Thoracic aorta (tissue), 2 donors: ENCODE measurements at regions not wholly inside any gene's neighbourhood (a gene's known extent, or its start where the extent isn't known, plus 50 kb on each side); places are given as distances from the start of the nearest gene placed in this dataset.

Experiments used
- ATAC-seq: fragments of 150-250 bp; one replicate; pipeline ENCODE4 v1.8.0; 2017; ENCODE audit warnings: low read depth; ENCODE audit not compliant: insufficient number of reproducible peaks, low FRiP score
- DNase-seq: peaks from one replicate; pipeline ENCODE4 v3.0.0-alpha.2; 2020; ENCODE audit warnings: low spot score
- H3K27ac ChIP-seq, 2 donors: fragments of 200-600 bp; sonication (generic); 1 replicate in 1 of 2; 2 replicates in 1 of 2; pipeline ENCODE4 v1.5.1; 2016; ENCODE audit warnings: mild to moderate bottlenecking in 2 of 2, moderate library complexity in 2 of 2
- H3K27me3 ChIP-seq: fragments of 200-600 bp; sonication (generic); replicated peaks from 2 replicates; pipeline ENCODE4 v1.6.0; 2016; ENCODE audit warnings: mild to moderate bottlenecking; ENCODE audit not compliant: insufficient read depth
- H3K36me3 ChIP-seq: fragments of 200-600 bp; sonication (generic); one replicate; pipeline ENCODE4 v1.5.1; 2016
- H3K4me1 ChIP-seq, 2 donors: fragments of 200-600 bp; sonication (generic); 1 replicate in 1 of 2; 2 replicates in 1 of 2; pipeline versions ENCODE4 v1.5.1 to v1.6.0; 2016; ENCODE audit warnings: low read depth in 2 of 2, mild to moderate bottlenecking in 1 of 2; ENCODE audit not compliant: control insufficient read depth in 1 of 2
- H3K4me3 ChIP-seq: fragments of 200-600 bp; sonication (generic); 2 replicates; pipeline ENCODE4 v1.5.1; 2016; ENCODE audit warnings: mild to moderate bottlenecking
- H3K9me3 ChIP-seq: fragments of 200-600 bp; sonication (generic); 2 replicates; pipeline ENCODE4 v1.5.1; 2016
- CTCF ChIP-seq: fragments of 200-600 bp; sonication (generic); IDR thresholded peaks from one replicate; pipeline ENCODE4 v1.5.1; 2019; ENCODE audit warnings: antibody characterized with exemption

- Histone ChIP-seq H3K4me3 (no peak overlapping the region), H3K9me3 (no peaks in the 10 kb centered on the region), H3K36me3 (no peaks in the 10 kb centered on the region), H3K4me1 (no peaks in the 10 kb centered on the region), H3K27me3 (no peaks in the 10 kb centered on the region), H3K27ac (no peak overlapping the region)
- TF ChIP-seq CTCF: no peak
- ATAC-seq (no peak), DNase-seq (no peak)
These were observed 1198.3 kb downstream of the GALC start for GRCh38 chr14:86794689-86795088.

DNA sequence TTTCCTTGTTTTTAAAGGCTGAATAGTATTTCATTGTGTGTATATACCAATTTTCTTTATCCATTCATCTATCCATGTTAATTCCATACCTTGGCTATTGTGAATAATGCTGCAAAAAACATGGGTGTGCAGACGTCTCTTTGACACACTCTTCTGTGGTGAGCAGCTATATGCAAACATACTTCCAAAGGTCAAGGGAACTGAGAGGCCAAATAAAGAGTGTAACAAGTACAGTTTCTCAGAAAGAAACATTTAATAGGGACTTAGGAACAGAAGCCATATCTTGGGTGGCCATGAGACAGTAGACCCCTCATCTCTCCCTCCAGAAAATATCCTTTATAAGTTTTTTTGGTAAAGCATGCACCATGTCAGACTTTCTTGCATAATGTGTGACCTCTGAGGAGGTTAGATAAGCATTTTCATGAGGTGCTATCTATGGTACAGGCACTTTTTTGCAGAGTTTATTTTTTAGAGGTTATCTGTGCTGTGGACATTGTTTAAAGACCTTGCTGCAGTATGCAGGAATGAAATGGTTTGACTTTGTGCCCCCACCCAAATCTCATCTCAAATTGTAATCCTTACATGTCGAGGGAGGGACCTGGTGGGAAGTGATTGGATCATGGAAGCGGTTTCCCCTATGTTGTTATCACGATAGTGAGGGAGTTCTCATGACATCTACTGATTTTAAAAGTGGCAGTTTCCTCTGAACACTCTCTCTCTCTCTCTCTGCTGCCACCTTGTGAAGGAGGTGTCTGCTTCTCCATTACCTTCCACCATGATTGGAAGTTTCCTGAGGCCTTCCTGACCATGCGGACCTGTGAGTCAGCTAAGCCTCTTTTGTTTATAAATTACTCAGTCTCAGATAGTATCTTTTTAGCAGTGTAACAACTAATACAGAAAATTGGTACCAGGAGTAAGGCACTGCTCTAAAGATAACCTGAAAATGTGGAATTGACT is 1202.3 kb downstream of the GALC start:
- TF ChIP-seq CTCF: no peak
- H3K27ac ChIP-seq: no peak overlapping the region
- H3K9me3 ChIP-seq: no peaks in the 10 kb centered on the region
- ATAC-seq: no peak
- H3K4me3 ChIP-seq: no peak overlapping the region
- no peak for DNase-seq
- no peaks in the 10 kb centered on the region for H3K27me3 ChIP-seq
- H3K4me1 ChIP-seq: no peaks in the 10 kb centered on the region
- H3K36me3 ChIP-seq: no peaks in the 10 kb centered on the region

DNA sequence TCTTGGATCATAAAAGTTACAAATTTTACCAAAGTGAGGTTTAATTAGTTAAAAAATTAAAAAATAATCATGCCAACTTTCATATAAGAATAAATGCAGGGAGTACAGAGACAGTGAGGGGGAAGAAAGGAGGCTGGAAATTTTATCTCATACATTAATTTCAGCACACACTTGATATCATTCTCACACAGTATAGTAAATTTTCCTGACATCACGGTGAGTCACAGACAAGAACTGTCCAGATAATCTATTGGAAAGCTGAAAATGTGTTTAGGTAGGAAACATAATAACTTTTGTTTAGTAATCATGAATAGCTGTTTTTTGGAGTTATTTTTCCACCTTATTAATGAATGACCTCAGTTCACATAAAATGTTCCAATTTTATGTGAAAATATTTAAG is 1204.8 kb downstream of the GALC start:
- Histone ChIP-seq H3K27ac (no peak overlapping the region), H3K9me3 (no peaks in the 10 kb centered on the region), H3K4me1 (no peaks in the 10 kb centered on the region), H3K27me3 (no peaks in the 10 kb centered on the region), H3K4me3 (no peak overlapping the region), H3K36me3 (no peaks in the 10 kb centered on the region)
- DNase-seq (no peak), ATAC-seq (no peak)
- no peak for TF ChIP-seq CTCF

GRCh38 chr14:86787717-86788116 is 1205.3 kb downstream of the GALC start:
- ATAC-seq: no peak
- Histone ChIP-seq H3K9me3 (no peaks in the 10 kb centered on the region), H3K4me3 (no peak overlapping the region), H3K27me3 (no peaks in the 10 kb centered on the region), H3K27ac (no peak overlapping the region), H3K36me3 (no peaks in the 10 kb centered on the region), H3K4me1 (no peaks in the 10 kb centered on the region)
- no peak for TF ChIP-seq CTCF
- DNase-seq: no peak

- no peak for DNase-seq
- no peak for TF ChIP-seq CTCF
- Histone ChIP-seq H3K36me3 (no peaks in the 10 kb centered on the region), H3K27me3 (no peaks in the 10 kb centered on the region), H3K4me1 (no peaks in the 10 kb centered on the region), H3K9me3 (no peaks in the 10 kb centered on the region), H3K4me3 (no peak overlapping the region), H3K27ac (no peak overlapping the region)
- ATAC-seq: no peak
These were observed 1210.8 kb downstream of the GALC start for GRCh38 chr14:86782092-86782580.
